NCI-H446 (cell line): ENCODE measurements at regions not wholly inside any gene's neighbourhood (a gene's known extent, or its start where the extent isn't known, plus 50 kb on each side); places are given as distances from the start of the nearest gene placed in this dataset.

Experiments
- DNase-seq, 2 experiments: peaks; one replicate each; lab custom pipeline; 2025; lab: John Stamatoyannopoulos, UW

DNA sequence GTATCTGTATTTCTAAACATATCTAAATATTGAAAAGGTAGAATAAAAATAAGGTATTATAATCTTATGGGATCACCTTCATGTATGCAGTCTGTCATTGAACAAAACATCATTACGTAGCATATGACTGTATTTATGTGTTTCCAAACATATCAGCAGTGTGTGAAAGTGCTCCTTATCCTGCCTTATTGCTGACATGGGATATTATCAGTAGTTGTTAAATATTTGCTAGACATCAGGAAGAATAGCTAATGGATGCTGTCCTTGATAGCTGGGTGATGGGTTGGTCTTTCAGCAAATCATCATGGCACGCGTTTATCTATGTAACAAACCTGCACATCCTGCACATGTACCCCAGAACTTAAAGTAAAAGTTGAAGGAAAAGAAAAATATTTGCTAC lies 59.1 kb upstream of the FAM20A start:
- DNase-seq = no peak

GRCh38 chr17:68658999-68659780 lies 58.0 kb upstream of the FAM20A start:
- no peak for DNase-seq

DNA sequence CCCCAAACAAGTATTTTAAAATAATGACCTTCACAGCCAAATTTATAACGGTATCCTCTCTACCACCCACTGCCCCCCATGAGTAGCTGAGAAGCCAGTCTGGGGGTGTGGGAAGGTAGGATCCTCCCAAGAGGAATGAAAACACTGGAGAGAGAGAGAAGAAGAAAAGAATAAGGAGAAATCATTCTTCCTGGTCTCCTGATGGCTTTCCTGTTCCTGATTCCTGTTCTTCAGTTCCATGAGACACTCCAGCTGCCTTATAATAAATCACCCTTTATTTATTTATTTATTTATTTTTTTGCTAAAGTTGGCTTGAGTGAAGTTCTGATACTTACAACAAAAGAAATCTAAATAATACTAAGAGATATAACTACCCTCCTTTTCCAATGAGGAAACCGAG lies 56.4 kb upstream of the FAM20A start:
- DNase-seq = no peak

DNA sequence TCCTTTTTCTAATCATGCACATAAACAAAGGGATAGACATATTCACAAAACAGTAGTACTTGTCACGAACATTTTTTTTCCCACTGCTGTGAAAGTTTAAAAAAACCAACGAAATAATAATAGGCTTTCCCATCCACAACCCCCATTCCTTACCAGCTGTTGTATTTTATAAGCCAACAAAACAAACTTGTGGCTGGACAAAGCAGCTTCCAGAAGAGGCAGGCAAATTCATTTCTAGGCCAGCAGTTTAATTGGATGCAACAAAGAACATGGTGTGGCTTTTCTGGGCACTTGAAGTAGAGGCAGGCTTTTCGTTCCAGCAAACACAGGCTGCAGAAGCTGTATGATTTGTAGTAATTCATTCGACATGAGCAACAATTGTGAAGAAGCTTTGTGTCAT lies 56.0 kb upstream of the FAM20A start:
- no peak for DNase-seq

- no peak for DNase-seq
Measured at GRCh38 chr17:68656666-68657065, 55.5 kb upstream of the FAM20A start.
